ENCODE measurements at regions not wholly inside any gene's neighbourhood (a gene's known extent, or its start where the extent isn't known, plus 50 kb on each side); places are given as distances from the start of the nearest gene placed in this dataset.

DNA sequence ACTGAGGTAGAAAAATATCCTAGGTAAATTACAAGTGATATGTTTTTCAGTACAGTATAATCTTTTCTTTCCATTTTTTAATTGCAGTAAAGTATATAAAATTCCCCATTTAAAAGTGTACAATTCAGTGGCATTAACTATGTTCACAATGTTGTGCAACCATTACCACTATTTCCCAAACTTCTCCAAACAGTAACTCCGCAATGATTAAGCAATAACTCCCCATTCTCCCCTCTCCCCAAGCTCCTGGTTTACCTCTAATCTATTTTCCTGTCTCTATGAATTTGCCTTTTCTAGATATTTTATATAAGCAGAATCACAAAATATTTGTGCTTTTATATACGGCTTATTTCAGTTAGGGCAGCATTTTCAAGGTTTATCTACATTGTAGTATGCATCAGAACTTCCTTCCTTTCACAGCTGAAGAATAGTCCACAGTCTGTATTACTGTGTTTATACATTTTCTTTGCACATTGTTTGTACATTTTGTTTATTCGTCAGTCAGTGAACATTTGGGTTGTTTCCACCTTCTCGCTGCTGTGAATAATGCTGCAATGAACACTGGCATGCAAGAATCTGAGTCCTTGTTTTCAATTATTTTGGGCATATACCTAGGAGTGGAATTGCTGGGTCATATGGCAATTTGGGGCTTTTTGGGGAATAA, 110.7 kb downstream of the RPL27A start:
- no peak overlapping the region for H3K4me3 ChIP-seq (ENCODE audit: low read depth, low read length)
- DNase-seq (ENCODE audit: low read depth), result no peak

DNA sequence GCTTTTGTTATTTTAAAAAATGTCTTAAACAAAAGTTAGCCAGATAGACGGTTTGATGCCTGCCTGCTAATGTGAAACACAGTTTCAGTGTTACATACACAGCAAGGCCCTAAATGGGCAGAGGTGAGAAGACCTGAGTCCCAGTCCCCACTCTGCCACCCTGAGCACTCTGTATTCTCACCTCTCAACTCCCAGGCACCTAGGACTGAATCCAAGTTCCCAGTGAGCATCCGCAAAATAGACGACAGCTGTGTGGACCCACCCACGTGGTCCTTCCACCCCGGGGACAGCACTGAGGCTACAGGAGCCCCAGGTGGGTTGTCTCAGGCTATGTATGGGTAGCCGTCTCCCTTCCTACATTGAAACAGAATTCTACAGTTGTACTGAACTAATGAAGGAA, 111.5 kb downstream of the RPL27A start:
- DNase-seq (ENCODE audit: low read depth), result no peak
- no peak overlapping the region for H3K4me3 ChIP-seq (ENCODE audit: low read depth, low read length)

DNA sequence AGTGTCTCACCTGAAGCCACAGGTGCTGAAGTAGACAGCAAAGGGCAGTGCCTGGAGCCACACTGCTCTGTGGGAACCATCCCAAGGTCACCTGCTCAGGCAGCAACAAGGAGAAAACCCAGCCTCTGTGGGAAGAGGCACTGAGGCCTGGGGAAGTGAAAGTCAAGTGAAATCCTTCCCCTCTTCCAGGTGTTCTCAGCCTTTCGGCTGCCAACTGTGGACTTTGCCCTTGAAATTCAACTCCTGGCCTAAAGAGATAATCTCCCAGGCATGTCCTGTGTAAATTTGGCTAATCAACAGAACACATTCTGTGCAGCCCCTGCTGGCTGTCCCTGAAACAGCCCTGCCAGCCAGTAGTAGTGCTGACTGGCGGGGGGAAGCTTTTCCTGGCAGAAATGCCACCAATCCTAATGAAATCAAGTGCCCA, 112.1 kb downstream of the RPL27A start:
- no peak for DNase-seq (ENCODE audit: low read depth)
- H3K4me3 ChIP-seq (ENCODE audit: low read depth, low read length), result no peak overlapping the region

DNA sequence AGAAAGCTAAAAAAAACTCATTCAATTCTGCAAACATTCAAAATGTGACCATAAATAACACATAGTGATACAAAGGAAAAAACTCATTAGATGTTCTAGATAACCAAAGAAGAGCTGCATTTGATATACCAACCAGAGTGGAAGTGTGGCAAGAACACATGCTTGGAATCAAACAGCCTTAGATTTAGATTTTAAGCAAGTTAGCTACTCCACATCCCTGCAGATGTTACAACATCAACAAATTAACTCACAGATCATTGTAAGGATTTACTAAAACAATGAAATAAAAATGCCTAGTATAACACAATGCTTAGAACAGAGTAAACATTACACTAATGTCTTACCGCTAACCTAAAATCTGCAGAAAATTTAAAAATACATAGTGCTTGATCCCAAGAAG, 114.0 kb upstream of the AKIP1 start:
- no peak overlapping the region for H3K4me3 ChIP-seq (ENCODE audit: low read depth, low read length)
- DNase-seq (ENCODE audit: low read depth), result no peak

DNA sequence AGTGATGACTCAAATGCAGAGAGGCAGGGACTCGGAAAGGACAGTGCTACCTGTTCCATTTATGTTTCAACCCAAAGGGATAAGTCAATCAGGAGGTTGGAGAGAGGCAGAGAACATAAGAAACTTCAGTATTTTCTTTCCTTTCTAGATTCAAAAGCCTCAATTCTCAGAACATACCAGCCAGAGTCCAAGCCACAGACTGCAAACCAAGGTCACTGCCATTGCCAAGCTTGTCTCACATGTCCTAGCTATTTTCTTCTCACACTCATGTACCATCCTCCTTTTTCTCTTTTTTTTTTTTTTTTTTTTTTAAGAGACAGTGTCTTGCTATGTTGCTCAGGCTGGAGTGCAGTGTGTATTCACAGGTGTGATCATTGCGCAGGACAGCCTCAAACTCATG, 111.7 kb upstream of the AKIP1 start:
- no peak overlapping the region for H3K4me3 ChIP-seq (ENCODE audit: low read depth, low read length)
- DNase-seq (ENCODE audit: low read depth), result no peak

DNA sequence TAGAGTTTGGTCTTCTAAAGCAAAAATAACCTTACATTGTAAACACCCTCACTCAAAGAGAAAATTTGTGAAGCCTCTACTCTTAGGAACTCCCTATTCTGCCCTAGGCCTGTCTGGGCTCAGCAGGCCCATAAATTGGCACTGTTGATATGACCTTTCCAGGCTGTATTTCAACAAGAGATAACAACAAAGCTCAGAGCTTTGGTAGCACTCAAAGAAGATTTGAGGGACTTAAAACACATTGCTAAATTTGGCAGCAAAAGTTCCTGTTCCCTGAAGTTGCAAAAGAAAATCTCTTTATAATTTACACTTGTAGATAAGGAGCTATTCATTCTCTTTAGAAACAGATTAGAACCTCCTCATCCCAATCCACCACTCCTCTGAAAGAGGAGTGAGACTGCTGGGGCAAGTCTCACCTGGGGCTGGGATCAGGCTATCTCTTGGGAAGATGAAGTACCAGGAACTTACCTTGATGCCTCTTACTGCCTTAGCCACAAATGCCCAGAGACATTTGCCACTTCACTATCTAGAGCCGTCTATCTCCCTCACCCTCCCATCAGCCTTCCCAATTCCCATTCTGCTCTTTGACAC, 110.4 kb upstream of the AKIP1 start:
- no peak overlapping the region for H3K4me3 ChIP-seq (ENCODE audit: low read depth, low read length)
- DNase-seq (ENCODE audit: low read depth), result no peak

DNA sequence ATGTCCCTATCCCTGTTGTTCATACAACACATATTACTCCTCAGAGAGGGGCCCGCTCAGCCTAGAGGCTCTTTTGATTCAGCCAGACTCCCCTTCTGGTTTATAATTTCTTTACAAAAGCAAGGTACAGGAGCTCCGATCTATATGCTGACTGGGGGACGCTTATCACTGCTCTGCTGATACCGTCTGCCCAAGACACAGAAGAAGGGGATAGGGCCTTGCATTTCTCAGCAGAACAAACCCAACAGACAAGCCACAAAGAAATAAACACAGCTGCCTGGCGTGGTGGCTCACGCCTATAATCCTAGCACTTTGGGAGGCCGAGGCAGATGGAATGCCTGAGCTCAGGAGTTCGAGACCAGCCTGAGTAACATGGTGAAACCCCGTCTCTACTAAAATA, 109.9 kb upstream of the AKIP1 start:
- H3K4me3 ChIP-seq (ENCODE audit: low read depth, low read length), result no peak overlapping the region
- no peak for DNase-seq (ENCODE audit: low read depth)

DNA sequence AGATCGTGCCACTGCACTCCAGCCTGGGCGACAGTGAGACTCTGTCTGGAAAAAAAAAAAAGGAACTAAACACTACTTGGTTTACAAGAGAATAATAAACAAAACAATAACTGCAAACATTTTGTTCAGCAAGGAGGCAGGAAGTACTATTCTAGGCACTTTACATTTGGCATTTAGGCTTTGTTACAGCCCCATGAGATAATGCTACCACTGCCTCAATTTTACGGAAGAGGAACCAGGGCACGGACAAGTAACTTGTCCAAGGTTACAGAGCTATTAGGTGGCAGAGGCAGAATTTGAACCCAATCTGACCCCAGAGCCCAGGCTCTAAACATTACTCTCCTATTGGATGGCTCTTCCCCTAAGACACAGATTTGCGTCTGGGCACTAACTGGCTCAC, 108.7 kb upstream of the AKIP1 start:
- DNase-seq (ENCODE audit: low read depth), result no peak
- H3K4me3 ChIP-seq (ENCODE audit: low read depth, low read length), result no peak overlapping the region

DNA sequence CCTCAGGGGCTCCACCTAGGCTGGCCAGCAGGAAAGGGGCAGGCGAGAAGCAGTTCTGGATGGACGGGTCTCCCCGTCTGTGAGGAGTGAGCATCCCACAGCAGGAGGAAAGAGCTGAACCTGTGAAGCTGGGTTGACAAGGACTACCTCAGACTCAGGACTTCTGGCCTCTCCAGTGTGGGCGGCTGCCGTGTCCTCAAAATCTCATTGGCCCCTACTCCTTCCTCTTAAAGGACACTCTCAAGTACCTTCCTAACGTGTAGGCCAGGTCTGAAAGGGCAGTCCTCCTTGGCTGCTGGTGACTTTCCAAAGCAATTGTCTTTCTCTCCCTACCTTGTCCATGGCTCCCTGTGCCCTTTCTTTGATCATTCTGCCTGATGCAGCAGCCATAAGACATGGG, 107.0 kb upstream of the AKIP1 start:
- H3K4me3 ChIP-seq (ENCODE audit: low read depth, low read length), result no peak overlapping the region
- DNase-seq (ENCODE audit: low read depth), result no peak

DNA sequence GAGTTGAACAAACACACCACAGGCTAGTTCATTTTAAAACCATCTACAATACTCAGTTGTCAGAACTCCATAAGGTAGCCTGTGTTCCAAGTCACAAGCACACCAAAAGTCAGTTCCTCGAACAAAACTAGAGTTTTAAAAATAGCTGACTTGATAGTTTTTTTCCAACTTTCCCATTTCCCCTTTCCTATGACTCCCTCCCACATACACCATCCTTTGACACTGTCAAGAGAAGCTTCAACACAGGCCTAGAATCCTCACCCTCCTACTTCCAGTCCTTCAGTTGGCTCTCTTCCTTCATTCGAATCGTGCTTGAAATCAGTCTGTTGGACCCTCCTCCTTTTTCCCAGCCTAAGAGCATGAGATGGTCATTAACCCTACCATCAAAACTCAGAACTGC, 105.7 kb upstream of the AKIP1 start:
- H3K4me3 ChIP-seq (ENCODE audit: low read depth, low read length), result no peak overlapping the region
- DNase-seq (ENCODE audit: low read depth), result no peak

DNA sequence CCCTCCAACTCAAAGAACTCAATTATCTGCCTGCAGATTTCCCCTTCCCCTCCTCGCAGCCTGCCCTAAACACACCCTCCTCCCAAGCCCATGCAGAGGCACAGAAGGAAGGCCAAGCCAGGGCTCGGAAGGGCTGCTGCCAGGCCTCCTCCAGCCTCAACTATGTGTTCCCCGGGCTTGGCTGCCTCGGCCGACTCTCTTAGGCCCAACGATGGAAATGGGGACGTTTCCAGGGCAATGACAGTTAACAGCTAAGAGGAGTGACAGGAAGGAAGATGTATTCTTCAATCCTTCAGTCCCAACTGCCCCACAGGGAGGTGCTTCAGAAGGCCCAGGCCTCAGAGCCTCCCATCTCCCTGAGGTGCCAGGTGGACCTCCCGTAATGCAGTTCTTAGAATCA, 104.0 kb upstream of the AKIP1 start:
- no peak for DNase-seq (ENCODE audit: low read depth)
- H3K4me3 ChIP-seq (ENCODE audit: low read depth, low read length), result peak overlapping the region; percentile 14

DNA sequence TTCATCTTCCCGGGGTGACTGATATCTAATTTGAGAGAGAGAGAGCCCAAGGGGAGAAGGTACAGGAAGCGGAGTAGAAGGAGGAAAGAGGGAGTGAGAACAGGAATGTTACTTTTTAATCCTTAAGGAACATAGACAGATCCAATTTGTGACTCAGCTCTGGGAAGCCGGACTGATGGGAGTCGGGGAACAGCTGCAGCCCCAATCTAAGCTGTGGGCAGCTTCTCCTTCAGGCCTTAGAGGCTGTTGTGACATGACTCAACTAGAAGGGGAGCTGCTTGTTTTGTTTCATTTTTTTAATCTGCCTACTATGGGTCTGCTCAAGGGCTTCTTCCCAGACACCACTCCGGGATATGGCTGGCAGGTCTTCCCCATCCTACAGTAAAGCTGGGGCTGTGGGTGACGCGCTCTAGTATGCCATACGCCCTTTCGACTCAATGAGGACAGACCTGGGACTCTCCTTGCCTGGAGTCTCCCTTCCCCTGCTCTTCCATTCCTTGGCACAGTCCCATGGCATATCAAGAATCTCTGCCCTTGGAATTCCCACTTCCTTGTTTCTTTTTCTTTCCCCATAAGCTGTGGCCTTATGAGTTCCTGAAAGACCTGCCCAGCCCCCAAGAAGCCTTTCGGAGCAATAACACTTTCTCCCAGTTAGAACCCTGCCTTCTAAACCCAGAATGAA, 103.3 kb upstream of the AKIP1 start:
- H3K4me3 ChIP-seq (ENCODE audit: low read depth, low read length), result peak overlapping the region; percentile 69
- DNase-seq (ENCODE audit: low read depth), result peak; percentile 72

DNA sequence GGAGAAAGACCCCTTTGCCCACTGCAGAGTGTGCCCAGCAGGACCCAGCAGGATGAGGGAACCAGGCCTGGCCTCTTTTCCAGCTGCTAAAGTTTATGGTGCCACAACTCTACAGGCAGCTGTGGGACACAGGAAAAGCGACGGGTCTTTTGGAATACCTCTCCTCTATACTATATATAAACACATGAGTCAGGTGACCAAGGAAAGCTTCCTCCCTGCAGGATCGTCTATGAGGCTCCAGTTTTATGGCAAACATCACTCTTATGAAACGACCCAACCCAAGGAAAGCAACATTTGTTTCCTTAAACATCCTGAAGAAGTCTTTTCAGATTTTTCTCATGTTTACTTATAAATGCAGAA, 102.8 kb upstream of the AKIP1 start:
- H3K4me3 ChIP-seq (ENCODE audit: low read depth, low read length), result peak overlapping the region; percentile 69
- no peak for DNase-seq (ENCODE audit: low read depth)

DNA sequence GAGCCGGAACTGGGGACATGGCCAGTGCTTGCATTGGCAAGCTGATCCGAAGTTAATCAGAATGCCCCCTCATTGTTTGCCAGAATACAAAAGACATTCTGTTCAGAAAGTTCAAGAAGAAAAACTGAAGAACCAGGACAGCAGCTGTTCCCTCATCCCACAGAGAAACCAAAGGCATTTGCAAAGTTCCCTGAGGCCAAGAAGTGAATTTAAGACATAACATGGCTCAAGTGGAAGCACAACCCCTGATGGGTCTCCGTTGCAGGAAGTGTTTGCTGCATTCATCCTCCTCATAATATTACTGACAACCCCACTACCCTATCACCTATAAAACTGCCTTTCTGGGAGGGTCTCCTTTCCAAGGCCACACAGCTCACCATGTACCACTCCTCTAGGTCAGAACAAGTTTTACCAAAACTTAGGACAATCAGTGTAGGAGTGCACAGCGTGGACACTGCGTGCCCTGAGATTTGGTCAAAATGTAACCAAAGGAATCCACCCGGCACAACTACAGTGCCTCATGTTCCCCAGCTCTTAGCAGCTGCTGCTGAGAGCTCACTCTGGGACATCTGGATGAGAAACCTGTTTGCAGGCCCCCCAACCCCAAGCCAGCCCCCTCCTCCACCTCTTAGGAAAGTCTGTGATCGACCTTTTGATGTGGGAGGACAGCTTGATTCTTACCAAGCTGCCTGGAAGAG, 101.6 kb upstream of the AKIP1 start:
- DNase-seq (ENCODE audit: low read depth), result no peak
- peak overlapping the region; percentile 69 for H3K4me3 ChIP-seq (ENCODE audit: low read depth, low read length)

DNA sequence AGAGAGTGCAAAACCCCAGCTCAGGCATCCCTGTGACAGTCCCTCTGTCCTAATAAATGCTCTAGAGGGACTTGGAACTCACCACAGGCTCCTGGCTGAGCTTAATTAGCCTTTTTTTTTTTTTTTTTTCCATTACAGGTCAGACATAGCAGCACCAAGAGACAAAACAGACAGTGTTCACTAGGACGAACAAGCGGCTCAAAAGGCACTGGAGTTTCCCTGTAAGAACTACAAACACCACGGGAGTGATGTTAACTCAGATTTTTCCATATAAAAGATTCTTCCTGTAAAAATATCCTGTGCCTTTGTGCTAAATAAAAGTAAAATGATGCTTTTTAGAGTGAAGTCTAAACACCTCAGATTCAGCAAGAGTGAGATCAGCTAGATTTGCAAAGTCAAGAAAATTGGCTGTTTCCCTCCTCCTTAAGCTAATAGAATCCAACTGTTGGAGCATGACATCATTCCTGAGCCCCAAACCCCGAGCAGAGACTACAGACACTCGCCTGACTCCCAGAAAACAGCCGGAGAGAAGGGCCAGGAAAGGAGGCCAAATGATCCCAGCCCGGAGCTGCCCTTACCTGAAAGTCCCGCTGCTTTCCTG, 101.0 kb upstream of the AKIP1 start:
- H3K4me3 ChIP-seq (ENCODE audit: low read depth, low read length), result peak overlapping the region; percentile 69
- no peak for DNase-seq (ENCODE audit: low read depth)

DNA sequence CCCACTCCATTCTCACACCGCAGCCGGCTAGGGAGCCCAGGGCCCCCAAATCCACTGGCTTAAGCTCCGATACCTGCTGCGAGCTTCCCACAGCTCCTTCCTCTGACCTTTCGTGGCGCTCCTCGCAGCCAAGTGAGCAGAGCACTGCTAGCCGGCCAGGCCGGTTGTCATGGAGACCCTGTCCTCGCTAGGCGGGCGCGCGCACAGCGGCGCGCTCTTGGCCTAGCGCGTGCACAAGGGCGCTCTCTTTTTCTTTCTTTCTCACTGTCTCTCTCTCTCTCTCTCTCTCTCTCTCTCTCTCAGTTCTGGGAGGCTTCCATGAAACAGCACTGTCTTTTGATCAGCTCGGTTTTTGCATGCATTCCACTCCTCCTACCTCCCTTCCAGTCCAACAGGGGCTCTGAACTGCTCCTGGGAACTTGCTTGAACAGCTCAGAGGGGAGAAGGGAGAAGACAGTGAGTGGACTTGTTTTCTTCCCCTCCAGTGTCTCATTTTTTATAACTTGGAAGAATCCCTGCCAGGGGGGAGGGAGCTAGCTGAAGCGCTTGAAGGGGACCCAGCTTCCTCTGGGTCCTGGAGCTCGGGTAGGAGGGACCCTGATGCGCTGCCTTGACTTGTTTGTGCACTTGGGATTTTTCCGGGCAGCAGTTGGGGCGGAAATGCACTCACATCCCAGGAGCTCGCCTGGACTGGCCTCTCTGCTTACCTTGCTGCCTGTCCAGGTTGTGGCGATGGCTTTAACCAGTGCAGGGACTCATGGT, 100.3 kb upstream of the AKIP1 start:
- DNase-seq (ENCODE audit: low read depth), result no peak
- H3K4me3 ChIP-seq (ENCODE audit: low read depth, low read length), result peak overlapping the region; percentile 69

DNA sequence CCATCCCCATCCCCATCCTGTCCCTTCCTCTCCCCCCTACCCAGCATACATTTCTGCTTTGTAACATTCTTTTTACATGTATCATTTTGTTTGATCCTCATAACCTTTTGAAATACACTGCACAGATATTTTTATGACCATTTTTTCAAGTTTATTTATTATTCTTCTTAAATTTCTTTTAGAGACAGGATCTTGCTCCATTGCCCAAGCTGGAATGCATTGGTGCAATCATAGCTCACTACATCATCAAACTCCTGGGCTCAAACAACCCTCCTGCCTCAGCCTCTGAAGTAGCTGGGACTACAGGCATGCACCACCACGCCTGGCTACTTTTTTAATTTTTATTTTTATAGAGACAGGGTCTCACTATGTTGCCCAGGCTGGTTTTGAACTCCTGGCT, 99.4 kb upstream of the AKIP1 start:
- no peak overlapping the region for H3K4me3 ChIP-seq (ENCODE audit: low read depth, low read length)
- no peak for DNase-seq (ENCODE audit: low read depth)

DNA sequence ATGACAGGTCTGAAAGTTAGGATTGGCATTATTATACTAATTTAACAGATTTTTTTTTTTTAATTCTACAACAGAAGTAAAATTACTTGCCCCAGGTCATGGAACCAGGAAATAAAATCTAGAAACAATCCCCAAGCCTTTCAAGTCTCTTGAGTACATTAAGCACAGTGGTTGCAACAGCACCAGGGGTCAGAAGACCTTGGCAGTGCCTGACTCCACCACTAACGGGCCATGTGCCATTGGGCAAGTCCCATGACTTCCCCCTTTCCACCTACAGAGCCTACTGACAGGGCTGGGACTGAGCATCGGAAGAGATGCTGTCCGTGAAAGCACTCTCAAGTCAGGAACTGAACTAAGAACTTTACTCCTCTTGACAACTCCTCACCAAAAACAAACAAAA, 98.6 kb upstream of the AKIP1 start:
- H3K4me3 ChIP-seq (ENCODE audit: low read depth, low read length), result no peak overlapping the region
- DNase-seq (ENCODE audit: low read depth), result no peak

DNA sequence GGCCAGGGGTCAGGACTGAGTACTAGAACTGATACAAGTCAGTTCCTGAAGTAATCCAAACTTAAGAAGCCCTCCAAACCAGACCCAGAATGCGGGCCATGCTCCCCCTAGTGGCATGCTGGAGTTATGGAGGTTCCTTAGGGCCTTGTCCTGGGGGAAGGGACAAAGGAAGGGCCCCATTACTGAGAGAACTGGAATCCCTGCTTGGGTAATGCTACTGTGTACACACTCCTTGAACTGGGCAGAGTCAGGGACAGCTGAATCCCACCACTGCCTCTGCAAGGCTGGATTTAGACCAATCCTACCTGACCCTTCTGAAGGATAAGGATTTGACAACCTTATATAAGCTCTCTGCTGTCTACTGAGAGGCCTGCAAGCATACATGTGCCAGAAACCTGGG, 97.3 kb upstream of the AKIP1 start:
- no peak for DNase-seq (ENCODE audit: low read depth)

More for the DNA sequence above, 97.3 kb upstream of the AKIP1 start:
- H3K4me3 ChIP-seq (ENCODE audit: low read depth, low read length), result no peak overlapping the region

Measured in skeletal muscle cell (primary cell).